Stomach (tissue), 4 donors: ENCODE measurements at regions not wholly inside any gene's neighbourhood (a gene's known extent, or its start where the extent isn't known, plus 50 kb on each side); places are given as distances from the start of the nearest gene placed in this dataset.

Experiments used
- EP300 ChIP-seq: sonication (generic); formaldehyde crosslinking; IDR thresholded peaks from one replicate; pipeline ENCODE4 v1.6.1; 2017; ENCODE audit warnings: antibody characterized with exemption
- POLR2A ChIP-seq, 4 donors: fragments of 450-650 bp; IDR thresholded peaks; one replicate each; pipeline ENCODE4 v1.6.1; 2016; ENCODE audit warnings: antibody characterized with exemption in 4 of 4, control low read depth in 2 of 4, mild to moderate bottlenecking in 1 of 4, moderate library complexity in 1 of 4
- POLR2AphosphoS5 ChIP-seq, 3 donors: sonication (generic); formaldehyde crosslinking; IDR thresholded peaks; one replicate each; pipeline ENCODE4 v1.6.1; 2016; ENCODE audit warnings: antibody characterized with exemption in 3 of 3
- TF ChIP-seq, protein P1 (sequence below), 7 experiments: fragments of 450-650 bp in 4 of 7; fragments of 200-600 bp in 3 of 7; sonication (generic) in 3 of 7; IDR thresholded peaks; one replicate each; pipeline ENCODE4 v1.5.1; 2016 to 2019; ENCODE audit warnings: antibody characterized with exemption in 7 of 7, control low read depth in 2 of 7, mild to moderate bottlenecking in 1 of 7

- TF ChIP-seq, protein P1, sequence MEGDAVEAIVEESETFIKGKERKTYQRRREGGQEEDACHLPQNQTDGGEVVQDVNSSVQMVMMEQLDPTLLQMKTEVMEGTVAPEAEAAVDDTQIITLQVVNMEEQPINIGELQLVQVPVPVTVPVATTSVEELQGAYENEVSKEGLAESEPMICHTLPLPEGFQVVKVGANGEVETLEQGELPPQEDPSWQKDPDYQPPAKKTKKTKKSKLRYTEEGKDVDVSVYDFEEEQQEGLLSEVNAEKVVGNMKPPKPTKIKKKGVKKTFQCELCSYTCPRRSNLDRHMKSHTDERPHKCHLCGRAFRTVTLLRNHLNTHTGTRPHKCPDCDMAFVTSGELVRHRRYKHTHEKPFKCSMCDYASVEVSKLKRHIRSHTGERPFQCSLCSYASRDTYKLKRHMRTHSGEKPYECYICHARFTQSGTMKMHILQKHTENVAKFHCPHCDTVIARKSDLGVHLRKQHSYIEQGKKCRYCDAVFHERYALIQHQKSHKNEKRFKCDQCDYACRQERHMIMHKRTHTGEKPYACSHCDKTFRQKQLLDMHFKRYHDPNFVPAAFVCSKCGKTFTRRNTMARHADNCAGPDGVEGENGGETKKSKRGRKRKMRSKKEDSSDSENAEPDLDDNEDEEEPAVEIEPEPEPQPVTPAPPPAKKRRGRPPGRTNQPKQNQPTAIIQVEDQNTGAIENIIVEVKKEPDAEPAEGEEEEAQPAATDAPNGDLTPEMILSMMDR (IDR thresholded peaks at IDR 0.05) = no peak
- TF ChIP-seq POLR2A (IDR thresholded peaks at IDR 0.05) (no peak), POLR2AphosphoS5 (IDR thresholded peaks at IDR 0.05) (no peak), EP300 (no peak)
Measured at GRCh38 chr11:15885854-15886253, 470.5 kb downstream of the SOX6 start.
